Mesendoderm (in vitro differentiated cells): ENCODE measurements at regions not wholly inside any gene's neighbourhood (a gene's known extent, or its start where the extent isn't known, plus 50 kb on each side); places are given as distances from the start of the nearest gene placed in this dataset.
A peak's percentile ranks its signal among the peaks of the same experiment; 100 is the strongest.
"Not testable (repeated sequence)": the region's sequence is repeated elsewhere in the genome, so short reads cannot be mapped to it uniquely, and the experiment has no call there.

Experiments
- DNase-seq: peaks from one replicate; pipeline ENCODE4 v3.0.0; 2013
- H2AK5ac ChIP-seq: 2 replicates; pipeline ENCODE4 v1.6.1; 2013; ENCODE audit warnings: low read length, inconsistent platforms
- H2BK120ac ChIP-seq: 2 replicates; pipeline ENCODE4 v1.6.1; 2013; ENCODE audit warnings: low read depth, mild to moderate bottlenecking, low read length, moderate library complexity, mixed read lengths
- H2BK15ac ChIP-seq: replicated peaks from 2 replicates; pipeline ENCODE4 v1.6.1; 2013; ENCODE audit warnings: low read depth, mild to moderate bottlenecking, moderate library complexity
- H2BK5ac ChIP-seq: 2 replicates; pipeline ENCODE4 v1.6.1; 2013; ENCODE audit warnings: low read length, inconsistent platforms
- H3K18ac ChIP-seq: 2 replicates; pipeline ENCODE4 v1.6.1; 2013; ENCODE audit warnings: mild to moderate bottlenecking, low read length, mixed read lengths
- H3K23ac ChIP-seq: one replicate; pipeline ENCODE4 v1.6.1; 2013; ENCODE audit warnings: low read length
- H3K27ac ChIP-seq: 2 replicates; pipeline ENCODE4 v1.5.1; 2013; ENCODE audit warnings: low read depth, mild to moderate bottlenecking, inconsistent platforms, low read length, moderate library complexity
- H3K27me3 ChIP-seq: 2 replicates; pipeline ENCODE4 v1.6.1; 2013; ENCODE audit warnings: low read length, control low read depth, mild to moderate bottlenecking, inconsistent platforms; ENCODE audit not compliant: insufficient read depth, poor library complexity
- H3K36me3 ChIP-seq: 2 replicates; pipeline ENCODE4 v1.6.1; 2013; ENCODE audit warnings: low read length, inconsistent platforms; ENCODE audit not compliant: control insufficient read depth, insufficient read depth
- H3K4ac ChIP-seq: one replicate; pipeline ENCODE4 v1.6.1; 2013; ENCODE audit warnings: low read depth, mild to moderate bottlenecking, low read length, moderate library complexity
- H3K4me1 ChIP-seq: 2 replicates; pipeline ENCODE4 v1.6.1; 2013; ENCODE audit warnings: low read depth, low read length, inconsistent platforms; ENCODE audit not compliant: control insufficient read depth
- H3K4me2 ChIP-seq: 2 replicates; pipeline ENCODE4 v1.6.1; 2013; ENCODE audit warnings: low read length
- H3K4me3 ChIP-seq: 2 replicates; pipeline ENCODE4 v1.5.1; 2013; ENCODE audit warnings: mild to moderate bottlenecking, low read length
- H3K56ac ChIP-seq: one replicate; pipeline ENCODE4 v1.6.1; 2013; ENCODE audit warnings: low read length
- H3K79me1 ChIP-seq: 2 replicates; pipeline ENCODE4 v1.6.1; 2013; ENCODE audit warnings: low read length, inconsistent platforms
- H3K79me2 ChIP-seq: 2 replicates; pipeline ENCODE4 v1.6.1; 2013; ENCODE audit warnings: mild to moderate bottlenecking, low read length; ENCODE audit not compliant: control insufficient read depth, insufficient read depth
- H3K9ac ChIP-seq: 2 replicates; pipeline ENCODE4 v1.6.1; 2013; ENCODE audit warnings: low read length, inconsistent platforms
- H4K5ac ChIP-seq: one replicate; pipeline ENCODE4 v1.6.1; 2013; ENCODE audit warnings: low read length
- H4K8ac ChIP-seq: one replicate; pipeline ENCODE4 v1.6.1; 2013; ENCODE audit warnings: low read depth, mild to moderate bottlenecking, control low read depth, low read length, moderate library complexity
- WGBS: extraction: QIAGEN DNeasy Blood & Tissue Kit; methylation state at CpG from one replicate; pipeline ENCODE4 v1.1.7; 2013; ENCODE audit warnings: low lambda C conversion rate, missing lambda C conversion rate; ENCODE audit not compliant: insufficient coverage; ENCODE audit errors: extremely low coverage; 5-methylcytosine and 5-hydroxymethylcytosine counted together

DNA sequence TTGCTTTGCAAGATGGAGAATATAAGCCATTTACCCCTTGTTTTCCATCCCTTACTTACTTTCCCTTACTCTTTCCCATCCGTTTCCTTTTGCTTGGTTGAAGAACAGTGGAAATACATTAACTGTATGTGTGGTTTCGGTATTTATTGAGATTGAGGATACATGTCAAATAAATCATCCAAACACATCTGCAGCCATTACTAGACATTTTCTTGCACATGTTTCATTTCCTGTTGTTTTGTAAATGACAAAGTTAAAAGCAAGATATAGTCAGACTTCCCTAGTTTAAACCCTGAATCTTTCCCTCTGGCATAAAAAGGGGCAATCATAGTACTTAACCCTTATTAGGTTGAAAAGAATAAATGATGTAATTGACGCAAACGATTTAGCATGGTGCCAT, 82.1 kb upstream of the BCHE start:
- DNase-seq: no peak
- no peak overlapping the region for H4K5ac ChIP-seq
- H3K9ac ChIP-seq: no peak overlapping the region
- no peak overlapping the region for H3K4me2 ChIP-seq
- H2AK5ac ChIP-seq: no peak overlapping the region
- H2BK15ac ChIP-seq: no peak overlapping the region
- no peak overlapping the region for H3K4ac ChIP-seq
- WGBS: no CpG with 5 or more reads among the region's 4 CpGs
- no peak overlapping the region for H3K23ac ChIP-seq
- H3K79me1 ChIP-seq: no peaks in the 10 kb centered on the region
- H3K27me3 ChIP-seq: no peaks in the 10 kb centered on the region
- no peak overlapping the region for H4K8ac ChIP-seq
- H3K18ac ChIP-seq: no peak overlapping the region
- H3K36me3 ChIP-seq: no peaks in the 10 kb centered on the region
- H3K4me1 ChIP-seq: no peaks in the 10 kb centered on the region
- no peak overlapping the region for H3K56ac ChIP-seq
- no peak overlapping the region for H3K27ac ChIP-seq
- no peak overlapping the region for H3K4me3 ChIP-seq
- no peaks in the 10 kb centered on the region for H3K79me2 ChIP-seq
- H2BK5ac ChIP-seq: no peak overlapping the region
- H2BK120ac ChIP-seq: no peak overlapping the region

DNA sequence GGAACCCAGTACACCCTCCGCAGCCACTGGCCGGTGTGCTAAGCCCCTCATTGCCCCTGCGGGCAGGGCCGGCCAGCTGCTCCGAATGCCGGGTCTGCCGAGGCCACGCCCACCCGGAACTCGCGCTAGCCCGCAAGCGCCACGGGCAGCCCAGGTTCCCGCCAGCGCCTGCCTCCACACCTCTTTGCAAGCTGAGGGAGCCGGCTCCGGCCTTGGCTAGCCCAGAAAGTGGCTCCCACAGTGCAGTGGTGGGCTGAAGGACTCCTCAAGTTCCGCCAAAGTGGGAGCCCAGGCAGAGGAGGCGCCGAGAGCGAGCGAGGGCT, 81.4 kb upstream of the BCHE start:
- no peak overlapping the region for H2BK5ac ChIP-seq
- no peak for DNase-seq
- no peaks in the 10 kb centered on the region for H3K36me3 ChIP-seq
- H2BK15ac ChIP-seq: no peak overlapping the region
- H3K4me2 ChIP-seq: no peak overlapping the region
- H3K18ac ChIP-seq: no peak overlapping the region
- H3K4me1 ChIP-seq: no peaks in the 10 kb centered on the region
- no peak overlapping the region for H4K8ac ChIP-seq
- H3K4ac ChIP-seq: no peak overlapping the region
- no peak overlapping the region for H4K5ac ChIP-seq
- H3K27ac ChIP-seq: no peak overlapping the region
- no peak overlapping the region for H3K56ac ChIP-seq
- no peak overlapping the region for H3K9ac ChIP-seq
- H3K27me3 ChIP-seq: no peaks in the 10 kb centered on the region
- no peak overlapping the region for H2AK5ac ChIP-seq
- H3K4me3 ChIP-seq: no peak overlapping the region
- no peaks in the 10 kb centered on the region for H3K79me2 ChIP-seq
- H2BK120ac ChIP-seq: no peak overlapping the region
- no peaks in the 10 kb centered on the region for H3K79me1 ChIP-seq
- H3K23ac ChIP-seq: no peak overlapping the region
- no CpG with 5 or more reads among the region's 23 CpGs for WGBS

GRCh38 chr3:165917938-165918656, 80.9 kb upstream of the BCHE start:
- not testable (repeated sequence) for H2AK5ac ChIP-seq, DNase-seq, H3K4ac ChIP-seq

DNA sequence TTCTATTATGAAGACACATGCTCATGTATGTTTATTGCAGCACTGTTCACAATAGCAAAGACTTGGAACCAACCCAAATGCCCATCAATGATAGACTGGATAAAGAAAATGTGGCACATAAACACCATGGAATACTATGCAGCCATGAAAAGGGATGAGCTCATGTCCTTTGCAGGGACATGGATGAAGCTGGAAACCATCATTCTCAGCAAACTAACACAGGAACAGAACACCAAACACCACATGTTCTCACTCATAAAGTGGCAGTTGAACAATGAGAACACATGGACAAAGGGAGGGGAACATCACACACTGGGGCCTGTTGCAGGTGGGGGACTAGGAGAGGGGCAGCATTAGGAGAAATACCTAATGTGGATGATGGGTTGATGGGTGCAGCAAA, 77.9 kb upstream of the BCHE start:
- H3K27me3 ChIP-seq, DNase-seq, H2BK120ac ChIP-seq, H3K4me3 ChIP-seq, H4K5ac ChIP-seq, H2AK5ac ChIP-seq, H3K79me1 ChIP-seq, H3K56ac ChIP-seq, H3K23ac ChIP-seq, H2BK15ac ChIP-seq, H3K18ac ChIP-seq, H3K79me2 ChIP-seq, H4K8ac ChIP-seq, H3K9ac ChIP-seq, H2BK5ac ChIP-seq, H3K4me1 ChIP-seq, H3K4ac ChIP-seq, H3K36me3 ChIP-seq, H3K27ac ChIP-seq, H3K4me2 ChIP-seq: not testable (repeated sequence)

More at GRCh38 chr3:165917938-165918656, 80.9 kb upstream of the BCHE start:
- not testable (repeated sequence) for H3K4me1 ChIP-seq, H4K8ac ChIP-seq, H3K27ac ChIP-seq, H3K36me3 ChIP-seq, H2BK15ac ChIP-seq, H3K23ac ChIP-seq, H2BK120ac ChIP-seq, H3K79me2 ChIP-seq, H4K5ac ChIP-seq, H3K56ac ChIP-seq, H3K27me3 ChIP-seq, H2BK5ac ChIP-seq, H3K4me2 ChIP-seq, H3K79me1 ChIP-seq, H3K9ac ChIP-seq, H3K18ac ChIP-seq, H3K4me3 ChIP-seq
- WGBS: no CpG with 5 or more reads among the region's 24 CpGs

GRCh38 chr3:165903885-165904630, 66.8 kb upstream of the BCHE start:
- Histone ChIP-seq H3K9ac (no peak overlapping the region), H3K56ac (no peak overlapping the region), H2BK15ac (no peak overlapping the region), H4K8ac (no peak overlapping the region), H4K5ac (no peak overlapping the region), H3K4me2 (no peak overlapping the region), H3K79me2 (no peaks in the 10 kb centered on the region), H3K27me3 (no peaks in the 10 kb centered on the region), H3K36me3 (no peaks in the 10 kb centered on the region), H3K79me1 (no peaks in the 10 kb centered on the region), H2BK5ac (no peak overlapping the region), H3K4ac (no peak overlapping the region), H2AK5ac (no peak overlapping the region), H3K4me3 (no peak overlapping the region), H3K18ac (no peak overlapping the region), H3K27ac (no peak overlapping the region), H3K4me1 (no peaks in the 10 kb centered on the region), H3K23ac (no peak overlapping the region), H2BK120ac (no peak overlapping the region)
- DNase-seq: peak; percentile 51
- WGBS: no CpG with 5 or more reads among the region's 7 CpGs

DNA sequence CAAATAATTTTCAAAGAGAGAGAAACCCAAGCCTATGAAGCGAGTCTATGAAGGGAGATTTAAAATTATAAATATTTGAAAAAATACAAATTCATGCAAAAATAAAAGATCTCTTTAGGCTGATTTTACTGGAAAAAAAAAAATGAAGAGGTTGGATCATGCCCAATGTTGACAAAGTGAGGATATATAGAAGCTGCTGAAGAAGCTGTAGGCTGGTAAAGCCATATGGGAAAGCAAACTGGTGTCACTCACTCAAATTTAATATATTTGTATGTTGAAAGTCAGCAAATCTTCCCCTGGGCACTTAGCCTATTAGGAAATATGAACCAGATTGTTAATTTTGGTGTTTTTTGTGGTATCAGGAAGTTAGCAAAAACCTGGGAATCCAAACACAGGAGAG, 61.8 kb upstream of the BCHE start:
- H3K27me3 ChIP-seq: no peaks in the 10 kb centered on the region
- no peak overlapping the region for H3K4ac ChIP-seq
- H3K4me1 ChIP-seq: no peaks in the 10 kb centered on the region
- H3K27ac ChIP-seq: no peak overlapping the region
- H3K18ac ChIP-seq: no peak overlapping the region
- H2AK5ac ChIP-seq: no peak overlapping the region
- no peak overlapping the region for H2BK120ac ChIP-seq
- H4K5ac ChIP-seq: no peak overlapping the region
- H3K4me3 ChIP-seq: no peak overlapping the region
- H4K8ac ChIP-seq: no peak overlapping the region
- no peak overlapping the region for H3K56ac ChIP-seq
- DNase-seq: no peak
- no peaks in the 10 kb centered on the region for H3K79me2 ChIP-seq
- WGBS: no CpG with 5 or more reads among the region's 1 CpG
- no peaks in the 10 kb centered on the region for H3K79me1 ChIP-seq
- H2BK5ac ChIP-seq: no peak overlapping the region
- H2BK15ac ChIP-seq: no peak overlapping the region
- H3K9ac ChIP-seq: no peak overlapping the region
- H3K23ac ChIP-seq: no peak overlapping the region
- no peaks in the 10 kb centered on the region for H3K36me3 ChIP-seq
- no peak overlapping the region for H3K4me2 ChIP-seq
